Panc1 (cell line): ENCODE measurements at regions not wholly inside any gene's neighbourhood (a gene's known extent, or its start where the extent isn't known, plus 50 kb on each side); places are given as distances from the start of the nearest gene placed in this dataset.

Experiments used
- ATAC-seq: fragments of 200-7000 bp; cut with Tn5 transposase; 2 replicates; pipeline ENCODE4 v1.9.1; 2020; ENCODE audit warnings: mild to moderate bottlenecking, moderate library complexity
- BruUV-seq: library from RNA; stranded (reverse); fragments of 400-500 nt; replicated peaks from 2 replicates; lab custom pipeline; 2021; lab: Mats Ljungman, UMichigan
- CTCF ChIA-PET: fragments of 300-600 bp; sonication (Branson Sonifier 250); formaldehyde crosslinking; loops from one replicate; lab custom pipeline; 2022; ENCODE audit warnings: antibody characterized with exemption; lab: Charles Lee
- POLR2A ChIA-PET: fragments of 300-600 bp; sonication (Branson Sonifier 250); formaldehyde crosslinking; loops from one replicate; lab custom pipeline; 2022; ENCODE audit warnings: antibody characterized with exemption; lab: Charles Lee
- DNase-seq: peaks from one replicate; pipeline ENCODE4 v3.0.0-alpha.2; 2010; ENCODE audit warnings: low read depth, low spot score
- H3K27ac ChIP-seq: 2 replicates; pipeline ENCODE4 v1.5.1; 2011; ENCODE audit warnings: mild to moderate bottlenecking, low read length, inconsistent platforms
- H3K27me3 ChIP-seq: fragments of 200-500 bp; sonication (Bioruptor generic); 2 replicates; pipeline ENCODE4 v1.6.0; 2014; ENCODE audit warnings: low read length, inconsistent platforms; ENCODE audit not compliant: control insufficient read depth, insufficient read depth
- H3K36me3 ChIP-seq: fragments of 200-500 bp; sonication (Bioruptor generic); 2 replicates; pipeline ENCODE4 v1.5.1; 2014; ENCODE audit warnings: inconsistent platforms, mild to moderate bottlenecking, low read length, moderate library complexity; ENCODE audit not compliant: control insufficient read depth, insufficient read depth
- H3K4me1 ChIP-seq: 2 replicates; pipeline ENCODE4 v1.5.1; 2011; ENCODE audit warnings: inconsistent platforms, mild to moderate bottlenecking, low read length, moderate library complexity; ENCODE audit not compliant: control insufficient read depth, insufficient read depth
- H3K4me3 ChIP-seq, 2 experiments: 2 replicates each; pipeline ENCODE4 v1.5.1; 2011 to 2012; ENCODE audit warnings: low read depth in 2 of 2, low read length in 2 of 2, mild to moderate bottlenecking in 2 of 2, inconsistent platforms in 1 of 2, moderate library complexity in 1 of 2
- H3K9me3 ChIP-seq: fragments of 200-500 bp; sonication (Bioruptor generic); 2 replicates; pipeline ENCODE4 v1.5.1; 2014; ENCODE audit warnings: low read depth, mild to moderate bottlenecking, inconsistent platforms, low read length, moderate library complexity; ENCODE audit not compliant: control insufficient read depth, insufficient read depth
- CTCF ChIP-seq: fragments of 450-650 bp; IDR thresholded peaks from 2 replicates; pipeline ENCODE4 v1.5.1; 2017; ENCODE audit warnings: mild to moderate bottlenecking
- POLR2AphosphoS5 ChIP-seq: IDR thresholded peaks from 2 replicates; pipeline ENCODE4 v1.6.1; 2012; ENCODE audit warnings: mild to moderate bottlenecking, low read depth, low read length, moderate library complexity
- REST ChIP-seq, 2 experiments: IDR thresholded peaks; 2 replicates each; pipeline ENCODE4 v1.6.1; 2011 to 2012; ENCODE audit warnings: low read depth in 2 of 2, control low read depth in 1 of 2, low read length in 1 of 2, mild to moderate bottlenecking in 1 of 2, moderate library complexity in 1 of 2; ENCODE audit not compliant: insufficient read depth in 1 of 2
- SIN3A ChIP-seq: IDR thresholded peaks from 2 replicates; pipeline ENCODE4 v1.6.1; 2012; ENCODE audit warnings: low read depth, mild to moderate bottlenecking, low read length, moderate library complexity, borderline replicate concordance; ENCODE audit not compliant: insufficient read depth
- TCF7L2 ChIP-seq: IDR thresholded peaks from 2 replicates; pipeline ENCODE4 v1.6.1; 2011; ENCODE audit warnings: mild to moderate bottlenecking, low read depth, low read length, inconsistent platforms
- in situ Hi-C: cut with HindIII; loops from 2 replicates; pipeline ENCODE4 v1.10.0; 2016; ENCODE audit warnings: low sequenced_read_pairs, low pct_unique_long_range_greater_than_20kb
- intact Hi-C: fragments of 100-400 bp; cut with micrococcal nuclease; formaldehyde crosslinking; loops from one replicate; pipeline ENCODE4 v1.10.0; 2022; ENCODE audit not compliant: unreplicated experiment

- Histone ChIP-seq H3K4me3 (no peak overlapping the region), H3K9me3 (peaks cover 3% of the 10 kb centered on the region; the same call in 1 of the 2 replicates), H3K4me1 (no peaks in the 10 kb centered on the region), H3K27me3 (no peaks in the 10 kb centered on the region), H3K27ac (no peak overlapping the region), H3K36me3 (no peaks in the 10 kb centered on the region)
- BruUV-seq, result no TSS peak
- TF ChIP-seq TCF7L2 (no peak), POLR2AphosphoS5 (no peak), CTCF (no peak), SIN3A (no peak), REST (IDR thresholded peaks at IDR 0.05; ENCODE audit: insufficient read depth in 1 of 2, low read depth in 2 of 2, low read length in 1 of 2) (no peak)
- CTCF ChIA-PET, result no interaction called here
- ATAC-seq, result no peak
- POLR2A ChIA-PET, result no interaction called here
- DNase-seq, result no peak
- intact Hi-C loops, result no loop called here
- in situ Hi-C loops, result no loop called here
Observed at GRCh38 chr6:24031496-24031895, 94.5 kb upstream of the NRSN1 start.

GRCh38 chr6:24032896-24033688 is 92.9 kb upstream of the NRSN1 start:
- ChIA-PET CTCF (no interaction called here), POLR2A (no interaction called here)
- no peak for DNase-seq
- no peaks in the 10 kb centered on the region for H3K9me3 ChIP-seq
- no peak overlapping the region for H3K27ac ChIP-seq
- intact Hi-C loops, result no loop called here
- in situ Hi-C loops, result no loop called here
- no peak for ATAC-seq
- no peak overlapping the region for H3K4me3 ChIP-seq
- no peaks in the 10 kb centered on the region for H3K4me1 ChIP-seq
- H3K27me3 ChIP-seq, result no peaks in the 10 kb centered on the region
- no peak for TF ChIP-seq SIN3A
- TF ChIP-seq REST (IDR thresholded peaks at IDR 0.05; ENCODE audit: insufficient read depth in 1 of 2, low read depth in 2 of 2, low read length in 1 of 2), result no peak
- no peak for TF ChIP-seq CTCF
- TF ChIP-seq TCF7L2, result no peak
- TF ChIP-seq POLR2AphosphoS5, result no peak
- H3K36me3 ChIP-seq, result no peaks in the 10 kb centered on the region
- BruUV-seq, result no TSS peak
